ENCODE measurements at regions not wholly inside any gene's neighbourhood (a gene's known extent, or its start where the extent isn't known, plus 50 kb on each side); places are given as distances from the start of the nearest gene placed in this dataset.
"Not testable (repeated sequence)": the region's sequence is repeated elsewhere in the genome, so short reads cannot be mapped to it uniquely, and the experiment has no call there.

DNA sequence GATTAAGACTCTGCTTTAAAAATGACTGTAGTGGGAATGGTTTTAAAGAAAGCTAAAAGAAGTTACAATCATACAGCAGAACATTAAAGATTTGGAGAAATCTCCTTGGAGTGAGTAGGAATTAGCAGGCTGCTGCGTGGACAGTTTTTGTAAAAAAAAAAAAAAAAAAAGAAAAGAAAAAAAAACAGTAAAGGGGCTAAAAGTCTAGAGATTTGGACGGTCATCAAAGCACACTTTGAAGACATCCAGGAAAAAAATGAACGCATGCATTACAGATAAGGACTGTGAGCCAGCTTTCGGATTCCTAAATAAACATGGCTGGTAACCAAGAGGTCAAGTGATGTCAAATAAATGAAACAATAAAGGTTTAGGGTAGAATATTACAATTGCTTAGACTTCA lies 1700.6 kb downstream of the PCDH9 start:
- DNase-seq: no peak

DNA sequence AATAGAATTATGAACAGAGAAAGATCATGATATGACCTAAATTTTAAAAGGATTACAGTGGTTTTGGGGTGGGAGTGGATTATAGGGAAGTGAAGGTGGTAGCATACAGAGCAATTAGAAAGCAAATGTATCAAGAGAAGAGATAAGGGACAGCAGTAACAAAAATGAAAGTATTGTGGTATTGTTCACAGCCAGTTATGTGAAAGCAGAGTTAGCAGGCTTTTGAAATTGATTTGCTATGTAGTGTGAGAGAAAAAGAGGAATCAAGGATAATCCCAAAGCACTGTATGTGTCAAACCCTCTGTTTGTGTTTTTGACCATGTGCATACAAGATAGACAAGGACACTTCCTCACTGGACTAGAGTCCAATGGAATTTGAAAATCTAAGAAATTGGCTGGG lies 1721.4 kb downstream of the PCDH9 start:
- DNase-seq: no peak

DNA sequence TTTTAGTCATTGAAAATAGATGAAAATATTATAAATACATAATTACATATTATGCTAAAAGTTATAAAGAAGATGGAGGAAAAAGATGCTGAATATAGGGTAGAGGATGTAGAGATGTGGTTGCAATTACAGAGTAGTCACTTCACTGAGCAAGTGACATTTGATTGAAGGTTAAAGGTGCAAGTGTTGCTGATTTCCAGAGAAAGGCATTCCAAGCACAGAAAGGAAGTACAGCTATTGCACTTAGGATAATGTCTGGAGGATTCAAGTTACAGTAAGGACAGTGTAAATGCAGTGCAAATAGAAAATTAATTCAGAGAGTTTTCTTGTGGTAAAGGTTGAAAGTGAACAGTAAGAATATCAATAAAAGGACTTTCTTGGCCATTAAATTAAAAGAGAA lies 1721.8 kb downstream of the PCDH9 start:
- no peak for DNase-seq

DNA sequence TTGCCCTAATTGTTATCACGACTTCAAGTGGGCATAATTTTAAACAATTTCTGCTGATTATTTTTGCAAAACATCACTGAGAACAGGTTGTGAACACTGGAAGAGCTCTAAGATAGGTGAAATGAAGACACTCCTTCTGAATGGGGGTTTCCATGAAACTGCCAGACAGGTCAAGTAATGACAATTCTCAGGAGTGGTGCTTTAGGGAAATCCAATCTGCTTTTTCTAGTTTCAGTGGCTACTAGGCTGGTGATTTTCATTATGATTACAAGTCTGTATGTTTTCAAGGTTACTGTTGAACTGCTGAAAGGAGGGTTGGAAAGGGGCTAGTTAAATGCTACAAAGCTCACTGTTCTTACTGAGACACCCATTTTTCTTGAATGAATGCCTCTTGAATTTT lies 1724.2 kb downstream of the PCDH9 start:
- DNase-seq: no peak

DNA sequence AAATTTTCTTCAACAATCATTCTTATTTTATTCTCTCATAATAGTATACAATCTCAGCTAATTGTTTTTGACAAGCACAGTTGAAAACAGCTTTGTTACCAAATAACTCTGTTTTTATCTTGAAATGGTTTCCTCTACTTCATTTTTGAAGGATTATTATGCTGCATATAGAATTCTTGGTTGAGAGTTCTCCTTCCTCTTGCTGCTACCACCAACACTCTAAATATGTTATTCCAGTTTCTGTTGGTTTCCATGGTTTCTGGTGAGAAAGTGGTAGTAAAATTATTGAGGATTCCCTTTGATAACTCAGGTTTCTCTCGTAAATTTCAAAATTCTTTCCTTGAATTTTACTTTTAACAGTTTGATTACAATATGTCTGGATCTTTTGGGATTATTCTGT lies 1725.9 kb downstream of the PCDH9 start:
- DNase-seq: no peak

DNA sequence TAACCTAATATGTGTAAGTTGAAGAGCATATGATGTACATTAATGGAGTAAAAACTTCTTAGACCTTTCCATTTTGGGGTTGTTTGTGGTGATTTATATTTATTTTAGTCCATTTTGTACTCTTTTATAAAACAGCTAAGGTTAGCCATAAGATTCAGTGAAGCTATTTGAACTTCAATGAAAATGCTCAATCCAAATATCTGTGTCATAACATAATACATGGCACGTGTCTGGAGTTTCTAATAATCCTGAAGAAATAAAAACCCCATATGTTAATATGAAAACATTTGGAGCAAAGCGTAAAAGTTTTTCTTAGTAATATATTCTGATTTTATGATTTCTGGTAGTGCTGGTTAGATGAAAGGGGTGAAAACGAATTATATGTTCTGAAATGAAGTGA lies 1729.7 kb downstream of the PCDH9 start:
- no peak for DNase-seq

DNA sequence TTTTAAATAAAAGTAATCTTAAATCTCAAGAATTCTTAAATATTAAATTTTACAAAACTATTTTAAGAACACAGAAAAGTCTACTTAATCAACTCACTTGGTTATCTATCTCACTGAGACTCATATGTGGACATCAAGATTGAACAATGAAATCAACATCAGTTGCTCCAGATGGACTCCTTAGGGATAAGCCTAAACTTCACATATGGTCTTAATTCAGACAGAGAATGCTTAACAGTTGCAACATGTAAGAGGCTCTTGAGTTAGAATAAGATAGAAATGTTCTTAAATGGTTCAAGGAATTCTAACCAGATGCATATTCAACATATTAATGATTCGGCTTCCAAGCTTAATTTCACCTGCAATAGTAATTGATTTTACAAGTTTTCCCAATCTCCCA lies 1730.9 kb downstream of the PCDH9 start:
- no peak for DNase-seq

DNA sequence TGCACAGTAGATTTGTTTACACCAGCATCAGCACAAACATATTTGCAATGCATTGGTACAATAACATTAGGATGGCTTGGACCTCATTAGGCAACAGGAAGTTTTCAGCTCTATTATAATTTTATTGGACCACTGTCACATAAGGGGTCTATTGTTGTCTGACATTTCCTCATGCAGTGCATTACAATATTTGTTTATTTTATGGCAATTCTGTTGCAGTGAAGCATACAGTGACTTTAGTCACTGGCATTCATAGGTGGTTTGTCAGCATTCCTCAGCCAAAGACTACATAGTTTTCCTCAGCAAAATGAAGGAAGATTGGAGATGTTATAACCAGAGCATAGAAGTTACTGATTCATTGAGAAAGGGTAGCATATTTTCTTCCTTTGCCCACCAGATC lies 1732.9 kb downstream of the PCDH9 start:
- no peak for DNase-seq

DNA sequence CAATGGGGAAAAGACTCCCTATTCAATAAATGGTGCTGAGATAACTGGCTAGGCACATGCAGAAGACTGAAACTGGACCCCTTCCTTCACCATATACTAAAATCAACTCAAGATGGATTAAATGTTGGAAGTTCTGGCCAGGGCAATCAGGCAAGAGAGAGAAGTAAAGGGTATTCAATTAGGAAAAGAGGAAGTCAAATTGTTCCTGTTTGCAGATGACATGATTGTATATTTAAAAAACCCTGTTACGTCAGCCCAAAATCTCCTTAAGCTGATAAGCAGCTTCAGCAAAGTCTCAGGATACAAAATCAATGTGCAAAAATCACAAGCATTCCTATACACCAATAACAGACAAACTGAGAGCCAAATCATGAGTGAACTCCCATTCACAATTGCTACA lies 1739.4 kb downstream of the PCDH9 start:
- DNase-seq: not testable (repeated sequence)

DNA sequence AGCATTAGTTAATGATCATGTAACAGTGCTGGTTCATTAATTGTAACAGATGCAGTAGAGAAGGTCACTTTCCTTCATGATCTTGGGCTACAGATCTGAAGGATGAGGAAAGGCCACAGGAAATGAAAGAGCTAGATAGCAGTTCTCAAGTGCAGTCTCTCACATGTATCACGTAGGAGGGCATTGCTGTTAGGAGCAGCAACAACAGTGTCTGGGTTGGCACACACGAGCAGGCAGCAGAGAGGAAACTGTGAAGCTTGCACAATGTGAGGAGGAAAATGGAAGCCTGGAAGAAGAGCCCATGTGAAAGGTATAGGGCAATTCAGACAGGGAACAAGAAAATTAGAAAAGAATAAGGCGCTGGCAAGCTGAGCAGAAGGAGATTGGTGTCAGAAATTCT lies 1741.5 kb downstream of the PCDH9 start:
- DNase-seq: no peak

DNA sequence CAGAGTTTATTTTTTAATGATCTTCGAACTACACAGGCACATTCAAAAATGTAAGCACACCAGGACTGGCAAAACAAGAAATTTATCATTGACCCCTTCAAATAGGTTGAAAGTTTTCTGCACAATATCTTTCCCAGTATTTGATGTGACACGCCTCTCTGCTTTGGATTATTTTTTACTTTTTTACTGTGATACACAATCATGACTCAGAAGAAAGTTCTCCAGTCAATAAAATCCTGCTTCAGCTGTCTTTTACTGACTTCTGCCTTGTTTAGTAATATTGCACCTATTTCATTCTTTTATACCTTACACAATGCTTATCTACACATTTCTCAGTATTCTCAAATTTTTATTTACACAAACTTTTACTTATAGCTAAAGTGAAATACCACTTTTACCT lies 1750.4 kb downstream of the PCDH9 start:
- DNase-seq: no peak

DNA sequence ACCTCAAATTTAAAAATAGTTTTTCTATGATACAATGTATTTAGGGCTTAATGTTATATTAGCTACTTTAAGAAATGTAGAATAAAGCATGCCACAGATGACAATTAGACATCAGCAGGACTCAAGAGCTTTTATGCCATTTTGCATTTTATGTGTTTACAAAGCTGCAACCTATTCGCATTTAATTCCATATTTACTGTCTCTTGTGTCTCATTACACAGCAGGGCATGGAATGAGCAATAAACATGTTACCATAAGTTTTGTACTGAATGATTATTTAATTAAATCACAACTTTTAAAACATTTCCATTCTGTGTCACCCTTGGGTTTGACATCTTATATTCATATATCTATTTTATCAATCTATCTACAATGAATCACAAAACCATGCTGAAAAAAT lies 1756.9 kb downstream of the PCDH9 start:
- no peak for DNase-seq

DNA sequence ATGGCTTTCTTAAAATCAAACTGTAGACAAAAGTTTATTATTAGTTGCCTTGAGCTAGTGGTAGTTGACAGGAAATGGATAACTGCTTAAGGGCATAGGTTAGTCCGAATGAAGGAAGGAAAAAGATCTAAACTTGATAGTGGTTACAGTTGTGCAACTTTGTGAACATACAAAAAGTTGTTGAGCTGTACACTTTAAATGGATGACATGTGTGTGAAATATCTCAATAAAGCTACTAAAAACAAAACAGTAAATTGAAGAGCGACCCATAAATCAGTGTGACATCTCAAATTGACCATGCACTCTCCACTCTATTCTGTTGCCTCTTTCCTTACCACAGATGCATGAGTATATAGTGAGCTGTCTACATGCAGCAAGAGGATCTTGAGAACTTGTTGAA lies 1757.8 kb downstream of the PCDH9 start:
- DNase-seq: no peak

DNA sequence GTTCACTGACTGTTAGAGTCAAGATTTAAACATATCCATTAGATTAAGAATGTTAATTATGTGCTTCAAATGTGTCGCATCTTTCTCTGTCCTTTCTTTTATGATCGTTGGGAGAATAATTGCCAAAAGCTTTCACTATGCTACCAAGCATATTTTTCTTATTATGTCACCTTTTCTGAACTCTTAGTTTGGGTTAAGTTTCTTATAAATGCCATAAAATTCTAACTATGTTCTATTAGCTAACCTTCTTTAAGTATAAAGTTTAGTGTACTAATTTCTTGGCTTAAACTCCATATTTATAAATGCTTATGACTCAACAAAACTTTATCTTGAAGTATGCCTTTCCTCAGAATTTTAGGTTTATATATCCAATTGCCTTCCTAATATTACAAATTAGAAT lies 1759.4 kb downstream of the PCDH9 start:
- DNase-seq: no peak

DNA sequence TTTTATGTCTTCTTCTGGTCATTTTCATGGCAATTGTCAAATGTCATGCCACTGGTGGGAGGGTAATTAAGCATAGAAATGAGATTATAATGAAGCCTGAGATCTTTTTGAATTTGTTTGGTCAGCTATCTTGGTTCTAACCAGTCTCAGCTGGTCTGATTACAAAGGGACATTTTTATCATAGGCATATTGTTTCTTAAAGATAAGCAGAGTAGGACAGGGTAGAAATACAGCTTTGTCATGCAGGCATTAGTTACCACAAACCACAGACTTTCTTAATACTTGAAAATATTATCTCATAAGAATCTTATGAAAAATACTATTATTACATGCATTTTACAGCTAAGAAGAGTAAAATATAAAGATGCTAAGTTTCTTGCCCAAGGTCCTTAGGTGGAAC lies 1761.5 kb downstream of the PCDH9 start:
- no peak for DNase-seq

DNA sequence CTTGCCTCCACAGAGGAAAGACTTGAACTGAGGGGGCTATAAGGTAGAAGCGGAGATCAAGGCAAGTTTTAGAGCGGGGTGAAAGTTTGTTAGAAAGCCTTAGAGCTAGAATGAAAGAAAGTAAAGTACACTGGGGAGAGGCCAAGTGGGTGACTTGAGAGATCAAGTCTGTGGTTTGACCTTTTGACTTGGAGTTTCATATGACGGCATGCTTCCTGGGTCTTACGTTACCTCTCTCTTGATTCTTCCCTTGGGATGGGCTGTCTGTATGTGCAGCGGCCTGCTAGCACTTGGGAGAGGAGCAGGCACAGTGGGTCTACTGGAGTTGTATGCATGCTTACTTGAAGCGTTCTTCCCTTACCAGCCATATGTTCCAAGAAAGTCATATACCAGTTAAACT lies 1768.5 kb downstream of the PCDH9 start:
- no peak for DNase-seq

DNA sequence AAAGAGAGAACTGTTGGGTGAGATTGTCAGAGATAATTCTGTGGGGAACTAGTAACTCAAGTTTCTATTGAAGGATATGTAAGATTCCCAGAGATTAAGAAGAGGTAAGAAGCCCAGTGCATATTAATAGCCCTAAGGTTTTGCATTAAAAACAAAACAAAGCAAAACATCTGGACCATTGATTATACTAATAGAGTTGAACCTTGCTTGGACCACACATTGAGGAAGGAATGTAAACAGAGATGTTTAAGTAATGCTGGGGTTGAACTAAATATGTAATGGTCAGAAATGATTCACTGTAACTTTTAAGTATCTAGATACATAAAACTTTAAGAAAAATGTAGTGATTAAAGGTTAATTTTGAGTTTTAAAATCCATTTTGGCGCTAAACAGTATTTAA lies 1770.0 kb downstream of the PCDH9 start:
- DNase-seq: no peak

DNA sequence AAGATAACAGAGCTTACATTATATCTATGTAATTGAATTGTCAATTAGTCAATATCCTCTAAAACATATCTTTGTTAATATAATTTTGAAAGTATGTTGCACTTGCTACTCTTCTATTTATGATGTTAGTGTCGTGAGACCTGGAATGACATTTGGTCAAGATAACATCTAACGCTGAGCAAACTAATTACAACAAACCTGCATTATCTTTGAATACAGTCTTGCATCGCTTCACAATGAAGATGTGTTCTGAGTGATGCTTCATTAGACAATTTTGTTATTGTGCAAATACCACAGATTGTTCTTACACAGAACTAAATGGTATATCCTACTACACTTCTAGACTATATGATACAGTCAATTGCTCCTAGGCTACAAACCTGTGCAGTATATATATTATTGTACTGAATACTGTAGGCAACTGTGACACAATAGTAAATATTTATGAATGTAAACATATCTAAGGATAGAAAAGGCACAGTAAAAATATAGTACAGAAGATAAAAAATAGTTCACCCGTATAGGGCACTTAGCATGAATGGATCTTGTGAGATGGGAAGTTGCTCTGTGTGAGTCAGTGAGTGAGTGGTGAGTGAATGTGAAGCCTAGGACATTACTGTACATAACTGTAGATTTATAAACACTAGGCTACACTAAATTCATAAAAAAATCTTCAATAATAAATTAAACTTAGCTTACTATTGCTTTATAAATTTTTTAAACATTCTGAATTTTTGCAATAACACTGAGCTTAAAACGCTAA lies 1773.8 kb downstream of the PCDH9 start:
- DNase-seq: no peak

DNA sequence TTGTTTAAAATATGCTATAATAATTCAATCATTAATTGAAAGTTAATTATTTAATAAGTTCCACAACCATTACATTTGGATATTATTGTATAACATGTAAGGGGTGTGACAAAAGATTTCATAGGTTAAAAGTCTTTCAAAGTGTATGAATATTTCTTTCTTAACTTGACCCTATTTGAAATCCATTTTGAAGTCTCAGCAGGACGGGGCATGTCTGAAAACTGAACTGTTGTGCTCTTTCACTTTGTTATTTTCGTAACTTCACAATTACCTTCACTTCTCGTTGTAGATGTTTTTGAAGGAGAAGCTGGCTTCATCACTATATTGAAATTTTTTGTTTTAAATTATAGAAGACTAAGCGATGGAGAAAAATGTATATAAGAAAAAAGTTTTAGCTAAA lies 1775.7 kb downstream of the PCDH9 start:
- DNase-seq: no peak

DNA sequence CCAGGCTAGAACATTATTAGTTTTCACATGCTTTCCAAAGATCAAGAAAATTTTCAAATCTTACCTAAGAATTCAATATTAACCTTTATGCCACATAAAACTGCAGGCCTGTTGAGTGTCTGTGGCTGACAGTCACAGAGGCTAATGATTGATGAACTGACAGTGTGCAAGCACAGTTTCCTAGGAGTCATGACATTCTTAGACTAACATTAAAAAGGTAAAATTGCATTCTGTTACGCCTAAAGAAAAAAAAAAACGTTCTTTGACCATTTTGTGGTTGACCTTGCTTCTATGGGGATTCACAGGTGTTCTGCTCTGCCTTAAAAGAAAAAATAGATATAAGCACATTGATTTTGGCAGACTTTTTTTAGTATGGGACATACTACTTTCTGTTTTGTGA lies 1776.2 kb downstream of the PCDH9 start:
- DNase-seq: no peak

DNA sequence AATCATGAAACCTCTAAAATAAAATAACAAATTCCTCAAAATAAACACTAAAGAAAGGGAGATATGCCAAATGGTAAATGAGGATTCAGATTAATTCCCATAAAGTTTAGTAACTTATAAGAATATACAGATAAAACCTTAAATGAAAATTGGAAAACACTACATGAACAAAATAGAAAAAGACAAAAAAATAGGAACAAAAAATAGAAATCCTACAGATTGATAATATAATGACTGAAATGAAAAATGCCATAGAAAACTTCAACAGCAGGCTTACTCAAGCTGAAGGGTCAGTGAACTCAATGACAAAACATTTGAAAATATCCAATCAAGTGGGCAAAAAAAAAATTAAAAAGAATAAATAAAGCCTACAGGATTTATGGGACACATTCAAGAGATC lies 1784.8 kb downstream of the PCDH9 start:
- DNase-seq: no peak

DNA sequence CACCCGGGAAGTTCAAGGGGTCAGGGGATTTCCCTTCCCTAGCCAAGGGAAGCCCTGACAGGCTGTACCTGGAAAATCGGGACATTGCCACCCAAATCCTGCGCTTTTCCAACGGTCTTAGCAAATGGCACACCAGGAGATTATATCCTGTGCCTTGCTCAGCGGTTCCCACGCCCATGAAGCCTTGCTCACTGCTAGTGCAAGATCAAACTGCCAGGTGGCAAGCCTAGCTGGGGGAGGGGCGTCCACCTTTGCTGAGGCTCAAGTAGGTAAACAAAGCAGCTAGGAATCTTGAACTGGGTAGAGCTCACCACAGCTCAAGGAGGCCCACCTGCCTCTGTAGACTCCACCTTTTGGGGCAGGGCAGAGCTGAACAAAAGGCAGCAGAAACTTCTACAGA lies 1794.5 kb downstream of the PCDH9 start:
- DNase-seq: no peak

DNA sequence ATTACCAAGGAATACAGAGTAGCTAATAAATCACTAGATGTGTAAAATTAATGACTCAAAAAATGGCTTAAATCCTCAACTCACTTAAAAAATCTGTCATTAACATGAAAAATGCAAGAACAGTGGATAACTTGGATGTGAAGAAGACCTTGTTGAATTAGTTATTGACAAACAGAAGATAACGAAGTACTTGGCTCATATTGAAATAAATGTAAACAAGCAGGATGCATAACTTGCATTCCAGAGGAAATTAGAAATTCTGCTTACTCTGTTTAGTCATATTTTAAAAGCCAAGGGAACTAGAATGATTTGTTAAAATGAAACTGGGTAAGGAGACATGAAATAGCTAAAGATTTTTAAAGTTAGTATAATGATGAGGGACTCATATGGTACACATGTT lies 1812.2 kb downstream of the PCDH9 start:
- no peak for DNase-seq

DNA sequence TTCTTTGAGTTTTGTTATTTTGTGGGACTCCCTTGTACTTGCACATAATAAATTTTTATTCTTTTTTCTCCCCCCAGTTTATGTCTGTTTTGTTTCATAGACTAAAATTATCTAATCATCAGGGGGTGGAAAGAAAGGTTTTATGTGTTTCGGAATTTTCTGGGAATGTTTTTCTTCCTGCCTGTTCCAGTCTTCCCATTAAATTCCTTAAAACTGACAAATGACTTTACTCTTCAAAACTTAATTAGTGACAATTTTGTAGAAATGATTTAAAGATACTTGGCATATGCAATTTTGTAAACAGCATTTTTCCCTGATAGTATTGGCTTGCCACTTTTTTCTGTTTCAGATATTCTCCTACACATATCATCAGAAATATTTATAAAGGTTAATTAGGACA lies 1813.4 kb downstream of the PCDH9 start:
- DNase-seq: no peak

All from nucleus accumbens (tissue), 56 donors.